K562 (cell line): ENCODE measurements at regions not wholly inside any gene's neighbourhood (a gene's known extent, or its start where the extent isn't known, plus 50 kb on each side); places are given as distances from the start of the nearest gene placed in this dataset.

Experiments used
- ARID3B ChIP-seq: fragments of 250-450 bp; sonication (Bioruptor Pico); IDR thresholded peaks from 2 replicates; pipeline ENCODE4 v1.4.0; 2020; ENCODE audit warnings: borderline replicate concordance
- BACH1 ChIP-seq: fragments of 200-800 bp; sonication (Bioruptor generic); IDR thresholded peaks from 2 replicates; pipeline ENCODE4 v1.6.1; 2016; ENCODE audit warnings: missing genetic modification characterization, missing compliant biosample characterization
- BRCA1 ChIP-seq, 2 experiments: fragments of 450-650 bp in 1 of 2; sonication (generic) in 1 of 2; formaldehyde crosslinking in 1 of 2; IDR thresholded peaks; 2 replicates each; pipeline versions ENCODE4 v1.5.0 to v1.6.1; 2017 to 2020; ENCODE audit warnings: mild to moderate bottlenecking in 1 of 2, missing genetic modification reagents in 1 of 2
- ELF4 ChIP-seq: fragments of 450-650 bp; formaldehyde crosslinking; IDR thresholded peaks from 2 replicates; pipeline ENCODE4 v1.4.0; 2022; ENCODE audit warnings: missing genetic modification characterization
- FOXJ2 ChIP-seq: fragments of 200-800 bp; sonication (Bioruptor generic); IDR thresholded peaks from 2 replicates; pipeline ENCODE4 v1.6.1; 2016; ENCODE audit warnings: missing genetic modification characterization, missing compliant biosample characterization
- GATAD2A ChIP-seq: fragments of 450-650 bp; IDR thresholded peaks from 2 replicates; pipeline ENCODE4 v1.6.1; 2017
- JUND ChIP-seq, 2 experiments: IDR thresholded peaks; 2 replicates in 1 of 2; 3 replicates in 1 of 2; pipeline ENCODE4 v1.6.1; 2011; ENCODE audit warnings: borderline replicate concordance in 2 of 2, low read depth in 2 of 2, low read length in 2 of 2, improper control_type of control experiment in 1 of 2, missing biosample characterization in 1 of 2, missing genetic modification characterization in 1 of 2, missing genetic modification reagents in 1 of 2
- MIER1 ChIP-seq: fragments of 450-650 bp; IDR thresholded peaks from 2 replicates; pipeline ENCODE4 v1.6.1; 2016; ENCODE audit warnings: antibody characterized with exemption, mild to moderate bottlenecking, low read depth
- RFX1 ChIP-seq: fragments of 450-650 bp; IDR thresholded peaks from 2 replicates; pipeline ENCODE4 v1.6.1; 2016; ENCODE audit warnings: mild to moderate bottlenecking, moderate library complexity
- SRSF1 ChIP-seq: fragments of 200-400 bp; formaldehyde crosslinking; IDR thresholded peaks from 2 replicates; pipeline ENCODE4 v1.6.1; 2017; ENCODE audit warnings: mild to moderate bottlenecking, low read depth, low read length, moderate library complexity
- ZC3H8 ChIP-seq: fragments of 450-650 bp; IDR thresholded peaks from 2 replicates; pipeline ENCODE4 v1.6.1; 2017
- ZNF280B ChIP-seq: fragments of 250-450 bp; sonication (Bioruptor Pico); IDR thresholded peaks from 2 replicates; pipeline ENCODE4 v1.5.1; 2021; ENCODE audit warnings: mild to moderate bottlenecking
- ZNF449 ChIP-seq: fragments of 250-450 bp; sonication (Bioruptor Pico); IDR thresholded peaks from 2 replicates; pipeline ENCODE4 v1.8.0; 2022; ENCODE audit warnings: moderate library complexity, mild to moderate bottlenecking, inconsistent platforms
- TF ChIP-seq, protein P1 (sequence below), 2 experiments: fragments of 200-800 bp in 1 of 2; sonication (Bioruptor generic) in 1 of 2; sonication (generic) in 1 of 2; formaldehyde crosslinking in 1 of 2; IDR thresholded peaks in 1 of 2; conservative IDR thresholded peaks in 1 of 2; 2 replicates each; pipeline versions ENCODE4 v1.5.0 to v1.6.1; 2016 to 2020; ENCODE audit warnings: missing compliant biosample characterization in 1 of 2, missing genetic modification characterization in 1 of 2, missing genetic modification reagents in 1 of 2
- TF ChIP-seq, protein P2 (sequence below): fragments of 250-450 bp; sonication (Bioruptor Pico); IDR thresholded peaks from 2 replicates; pipeline ENCODE4 v1.9.0; 2021; ENCODE audit warnings: mild to moderate bottlenecking, inconsistent platforms
- TF ChIP-seq, protein P3 (sequence below): fragments of 250-450 bp; sonication (Bioruptor Pico); IDR thresholded peaks from 2 replicates; pipeline ENCODE4 v1.8.0; 2022; ENCODE audit warnings: inconsistent platforms, mild to moderate bottlenecking, moderate library complexity, borderline replicate concordance

- TF ChIP-seq ZNF280B, result no peak
- TF ChIP-seq SRSF1, result 0 out of 2 replicates have a peak, but pooled peaks have one; percentile 40
- TF ChIP-seq, protein P1, sequence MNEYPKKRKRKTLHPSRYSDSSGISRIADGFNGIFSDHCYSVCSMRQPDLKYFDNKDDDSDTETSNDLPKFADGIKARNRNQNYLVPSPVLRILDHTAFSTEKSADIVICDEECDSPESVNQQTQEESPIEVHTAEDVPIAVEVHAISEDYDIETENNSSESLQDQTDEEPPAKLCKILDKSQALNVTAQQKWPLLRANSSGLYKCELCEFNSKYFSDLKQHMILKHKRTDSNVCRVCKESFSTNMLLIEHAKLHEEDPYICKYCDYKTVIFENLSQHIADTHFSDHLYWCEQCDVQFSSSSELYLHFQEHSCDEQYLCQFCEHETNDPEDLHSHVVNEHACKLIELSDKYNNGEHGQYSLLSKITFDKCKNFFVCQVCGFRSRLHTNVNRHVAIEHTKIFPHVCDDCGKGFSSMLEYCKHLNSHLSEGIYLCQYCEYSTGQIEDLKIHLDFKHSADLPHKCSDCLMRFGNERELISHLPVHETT (CRISPR knock-in tag; conservative IDR thresholded peaks at IDR 0.05 in 1 of 2, IDR thresholded peaks at IDR 0.05 in 1 of 2), result no peak
- TF ChIP-seq BRCA1 (IDR thresholded peaks at IDR 0.05), result no peak
- TF ChIP-seq BRCA1 (CRISPR knock-in tag; IDR thresholded peaks at IDR 0.05), result no peak
- no peak for TF ChIP-seq BACH1 (tag)
- TF ChIP-seq, protein P2, sequence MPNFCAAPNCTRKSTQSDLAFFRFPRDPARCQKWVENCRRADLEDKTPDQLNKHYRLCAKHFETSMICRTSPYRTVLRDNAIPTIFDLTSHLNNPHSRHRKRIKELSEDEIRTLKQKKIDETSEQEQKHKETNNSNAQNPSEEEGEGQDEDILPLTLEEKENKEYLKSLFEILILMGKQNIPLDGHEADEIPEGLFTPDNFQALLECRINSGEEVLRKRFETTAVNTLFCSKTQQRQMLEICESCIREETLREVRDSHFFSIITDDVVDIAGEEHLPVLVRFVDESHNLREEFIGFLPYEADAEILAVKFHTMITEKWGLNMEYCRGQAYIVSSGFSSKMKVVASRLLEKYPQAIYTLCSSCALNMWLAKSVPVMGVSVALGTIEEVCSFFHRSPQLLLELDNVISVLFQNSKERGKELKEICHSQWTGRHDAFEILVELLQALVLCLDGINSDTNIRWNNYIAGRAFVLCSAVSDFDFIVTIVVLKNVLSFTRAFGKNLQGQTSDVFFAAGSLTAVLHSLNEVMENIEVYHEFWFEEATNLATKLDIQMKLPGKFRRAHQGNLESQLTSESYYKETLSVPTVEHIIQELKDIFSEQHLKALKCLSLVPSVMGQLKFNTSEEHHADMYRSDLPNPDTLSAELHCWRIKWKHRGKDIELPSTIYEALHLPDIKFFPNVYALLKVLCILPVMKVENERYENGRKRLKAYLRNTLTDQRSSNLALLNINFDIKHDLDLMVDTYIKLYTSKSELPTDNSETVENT (CRISPR knock-in tag), result no peak
- TF ChIP-seq JUND (IDR thresholded peaks at IDR 0.05; ENCODE audit: borderline replicate concordance, low read depth, low read length), result no peak
- no peak for TF ChIP-seq JUND (tag; IDR thresholded peaks at IDR 0.05; ENCODE audit: borderline replicate concordance, low read depth, low read length)
- TF ChIP-seq, protein P3, sequence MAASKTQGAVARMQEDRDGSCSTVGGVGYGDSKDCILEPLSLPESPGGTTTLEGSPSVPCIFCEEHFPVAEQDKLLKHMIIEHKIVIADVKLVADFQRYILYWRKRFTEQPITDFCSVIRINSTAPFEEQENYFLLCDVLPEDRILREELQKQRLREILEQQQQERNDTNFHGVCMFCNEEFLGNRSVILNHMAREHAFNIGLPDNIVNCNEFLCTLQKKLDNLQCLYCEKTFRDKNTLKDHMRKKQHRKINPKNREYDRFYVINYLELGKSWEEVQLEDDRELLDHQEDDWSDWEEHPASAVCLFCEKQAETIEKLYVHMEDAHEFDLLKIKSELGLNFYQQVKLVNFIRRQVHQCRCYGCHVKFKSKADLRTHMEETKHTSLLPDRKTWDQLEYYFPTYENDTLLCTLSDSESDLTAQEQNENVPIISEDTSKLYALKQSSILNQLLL, result no peak
- TF ChIP-seq ZC3H8, result no peak
- no peak for TF ChIP-seq RFX1
- TF ChIP-seq GATAD2A, result no peak
- no peak for TF ChIP-seq FOXJ2
- TF ChIP-seq ARID3B, result no peak
- no peak for TF ChIP-seq MIER1
- no peak for TF ChIP-seq ELF4 (CRISPR knock-in tag)
- TF ChIP-seq ZNF449 (CRISPR knock-in tag), result no peak
Observed at GRCh38 chr12:34336619-34337465, 314.5 kb downstream of the ALG10 start (continued).
